IMR-90 (cell line): ENCODE measurements at regions not wholly inside any gene's neighbourhood (a gene's known extent, or its start where the extent isn't known, plus 50 kb on each side); places are given as distances from the start of the nearest gene placed in this dataset.

ENCODE experiments used
- ATAC-seq: fragments of 200-7000 bp; cut with Tn5 transposase; 2 replicates; pipeline ENCODE4 v1.9.1; 2020; ENCODE audit warnings: low read depth, mild to moderate bottlenecking, moderate library complexity
- BruUV-seq: library from RNA; stranded (reverse); fragments of 400-500 nt; replicated peaks from 2 replicates; lab custom pipeline; 2021; lab: Mats Ljungman, UMichigan
- CTCF ChIA-PET: fragments of 300-600 bp; formaldehyde crosslinking; extraction: SDS; loops from one replicate; lab custom pipeline; 2021; ENCODE audit warnings: antibody characterized with exemption; lab: Yijun Ruan, JAX
- POLR2A ChIA-PET: fragments of 300-600 bp; sonication (Branson Sonifier 250); formaldehyde crosslinking; loops from one replicate; lab custom pipeline; 2022; ENCODE audit warnings: antibody characterized with exemption; ENCODE audit not compliant: unreplicated experiment; lab: Charles Lee
- DNase-seq: peaks from one replicate; pipeline ENCODE4 v3.0.0; 2013
- H2AFZ ChIP-seq: replicated peaks from 2 replicates; pipeline ENCODE3; 2013; ENCODE audit warnings: low read length, mild to moderate bottlenecking; ENCODE audit not compliant: poor library complexity
- H2AK5ac ChIP-seq: 2 replicates; pipeline ENCODE4 v1.6.1; 2013; ENCODE audit warnings: low read depth, low read length, inconsistent platforms
- H2AK9ac ChIP-seq: replicated peaks from 2 replicates; pipeline ENCODE3; 2013; ENCODE audit warnings: mild to moderate bottlenecking, low read depth, low read length, moderate library complexity; ENCODE audit not compliant: poor library complexity
- H2BK120ac ChIP-seq: 2 replicates; pipeline ENCODE4 v1.6.1; 2013; ENCODE audit warnings: low read depth, low read length, inconsistent platforms
- H2BK15ac ChIP-seq: 3 replicates; pipeline ENCODE4 v1.6.1; 2013; ENCODE audit warnings: low read depth, low read length, inconsistent platforms
- H2BK20ac ChIP-seq: 2 replicates; pipeline ENCODE4 v1.6.1; 2013; ENCODE audit warnings: low read depth, mild to moderate bottlenecking, inconsistent platforms, low read length, moderate library complexity
- H2BK5ac ChIP-seq: 2 replicates; pipeline ENCODE4 v1.6.1; 2013; ENCODE audit warnings: mild to moderate bottlenecking, low read depth, low read length, inconsistent platforms; ENCODE audit not compliant: poor library complexity, severe bottlenecking
- H3K14ac ChIP-seq: replicated peaks from 2 replicates; pipeline ENCODE4 v1.6.1; 2013; ENCODE audit warnings: low read depth, low read length, inconsistent platforms
- H3K18ac ChIP-seq: 2 replicates; pipeline ENCODE4 v1.6.1; 2013; ENCODE audit warnings: low read depth, low read length, control low read depth
- H3K23ac ChIP-seq: 2 replicates; pipeline ENCODE4 v1.6.1; 2013; ENCODE audit warnings: low read depth, low read length, inconsistent platforms
- H3K27ac ChIP-seq: 2 replicates; pipeline ENCODE4 v1.5.1; 2013; ENCODE audit warnings: mild to moderate bottlenecking, control low read depth, low read length; ENCODE audit not compliant: insufficient read depth
- H3K27me3 ChIP-seq: 2 replicates; pipeline ENCODE4 v1.6.1; 2013; ENCODE audit warnings: low read length; ENCODE audit not compliant: control insufficient read depth, insufficient read depth
- H3K36me3 ChIP-seq: 2 replicates; pipeline ENCODE4 v1.6.1; 2013; ENCODE audit warnings: low read length, mixed read lengths; ENCODE audit not compliant: control insufficient read depth, insufficient read depth
- H3K4ac ChIP-seq: 2 replicates; pipeline ENCODE4 v1.6.1; 2013; ENCODE audit warnings: low read depth, low read length, inconsistent platforms
- H3K4me1 ChIP-seq: 2 replicates; pipeline ENCODE4 v1.6.1; 2013; ENCODE audit warnings: low read length, mixed read lengths; ENCODE audit not compliant: control insufficient read depth, insufficient read depth
- H3K4me2 ChIP-seq: 2 replicates; pipeline ENCODE4 v1.6.1; 2013; ENCODE audit warnings: low read depth, mild to moderate bottlenecking, control low read depth, low read length, moderate library complexity
- H3K4me3 ChIP-seq: 2 replicates; pipeline ENCODE4 v1.5.1; 2013; ENCODE audit warnings: low read depth, mild to moderate bottlenecking, control low read depth, low read length, moderate library complexity; ENCODE audit not compliant: insufficient read depth
- H3K56ac ChIP-seq: 2 replicates; pipeline ENCODE4 v1.6.1; 2013; ENCODE audit warnings: low read length, inconsistent platforms; ENCODE audit not compliant: insufficient read depth; ENCODE audit errors: extremely low read depth
- H3K79me1 ChIP-seq, 2 experiments: 2 replicates each; pipeline ENCODE4 v1.6.1; 2013; ENCODE audit warnings: low read length in 2 of 2, inconsistent platforms in 1 of 2, low read depth in 1 of 2
- H3K9ac ChIP-seq: 2 replicates; pipeline ENCODE4 v1.6.1; 2013; ENCODE audit warnings: low read depth, low read length, control low read depth
- H3K9me1 ChIP-seq: 2 replicates; pipeline ENCODE4 v1.6.1; 2013; ENCODE audit warnings: low read length, inconsistent platforms; ENCODE audit not compliant: insufficient read depth
- H3K9me3 ChIP-seq: 2 replicates; pipeline ENCODE4 v1.6.1; 2013; ENCODE audit warnings: low read length; ENCODE audit not compliant: control insufficient read depth, insufficient read depth
- H4K20me1 ChIP-seq: 2 replicates; pipeline ENCODE4 v1.6.1; 2013; ENCODE audit warnings: low read length, inconsistent platforms; ENCODE audit not compliant: insufficient read depth
- H4K5ac ChIP-seq: 2 replicates; pipeline ENCODE4 v1.6.1; 2013; ENCODE audit warnings: mild to moderate bottlenecking, low read depth, low read length, control low read depth
- H4K8ac ChIP-seq, 2 experiments: 2 replicates each; pipeline ENCODE4 v1.6.1; 2013; ENCODE audit warnings: low read depth in 2 of 2, low read length in 2 of 2, control low read depth in 1 of 2, inconsistent platforms in 1 of 2
- H4K91ac ChIP-seq: 2 replicates; pipeline ENCODE4 v1.6.1; 2013; ENCODE audit warnings: low read depth, low read length, inconsistent platforms; ENCODE audit not compliant: insufficient read depth
- MAFK ChIP-seq: IDR thresholded peaks from 2 replicates; pipeline ENCODE4 v1.6.1; 2012; ENCODE audit warnings: low read depth, low read length, improper control_type of control experiment
- NFE2L2 ChIP-seq: fragments of 150-350 bp; IDR thresholded peaks from 2 replicates; pipeline ENCODE4 v1.6.1; 2016; ENCODE audit warnings: low read depth, mild to moderate bottlenecking, low read length
- WGBS, 2 experiments: methylation state at CpG; one replicate each; pipeline versions ENCODE4 v1.1.5 to v1.1.7; 2013; ENCODE audit warnings: missing lambda C conversion rate in 2 of 2; ENCODE audit not compliant: insufficient read length in 1 of 2; ENCODE audit errors: extremely low coverage in 2 of 2; 5-methylcytosine and 5-hydroxymethylcytosine counted together
- dilution Hi-C: fragments of 300-500 bp; cut with HindIII; formaldehyde crosslinking; loops from one replicate; pipeline ENCODE4 v1.14.3; 2018; ENCODE audit warnings: low sequenced_read_pairs; ENCODE audit not compliant: unreplicated experiment
- in situ Hi-C: fragments of 300-500 bp; cut with MboI; formaldehyde crosslinking; loops from 3 replicates; pipeline ENCODE4 v1.14.3; 2019; ENCODE audit warnings: low sequenced_read_pairs, inconsistent platforms, mixed read lengths
- intact Hi-C: fragments of 100-400 bp; cut with micrococcal nuclease; formaldehyde crosslinking; loops from 2 replicates; pipeline ENCODE4 v1.10.0; 2022

GRCh38 chr3:18143258-18143780 lies 281.8 kb downstream of the SATB1 start:
- H2BK20ac ChIP-seq: no peak overlapping the region
- no peaks in the 10 kb centered on the region for H3K4me1 ChIP-seq
- no peaks in the 10 kb centered on the region for H3K79me1 ChIP-seq
- no peak overlapping the region for H3K27ac ChIP-seq
- in situ Hi-C loops (no loop called here), dilution Hi-C loops (no loop called here), intact Hi-C loops (no loop called here)
- no peak overlapping the region for H3K4me2 ChIP-seq
- H2BK15ac ChIP-seq: no peak overlapping the region
- H3K4ac ChIP-seq: no peak overlapping the region
- H3K56ac ChIP-seq: no peak overlapping the region
- no peak overlapping the region for H3K23ac ChIP-seq
- H4K8ac ChIP-seq: no peak overlapping the region
- no peaks in the 10 kb centered on the region for H3K9me1 ChIP-seq
- no peak overlapping the region for H3K9ac ChIP-seq
- H2AK9ac ChIP-seq: no peak overlapping the region
- no peak overlapping the region for H2AK5ac ChIP-seq
- no peaks in the 10 kb centered on the region for H3K27me3 ChIP-seq
- H4K91ac ChIP-seq: no peak overlapping the region
- H2BK5ac ChIP-seq: no peak overlapping the region
- no peaks in the 10 kb centered on the region for H4K20me1 ChIP-seq
- no peak for ATAC-seq
- H3K9me3 ChIP-seq: no peaks in the 10 kb centered on the region
- no peak overlapping the region for H2BK120ac ChIP-seq
- no TSS peak for BruUV-seq
- no CpG with 5 or more reads among the region's 6 CpGs for WGBS, 2 experiments
- no peak overlapping the region for H3K14ac ChIP-seq
- H2AFZ ChIP-seq: no peak overlapping the region
- ChIA-PET CTCF (interaction anchor here (0.6 kb wide), 1 partner anchor 355 kb away, joined by 3 read pairs; no protein-coding TSS in a partner anchor), POLR2A (no interaction called here)
- H4K5ac ChIP-seq: no peak overlapping the region
- H3K18ac ChIP-seq: no peak overlapping the region
- no peaks in the 10 kb centered on the region for H3K36me3 ChIP-seq
- no peak for DNase-seq
- H3K4me3 ChIP-seq: no peak overlapping the region
- TF ChIP-seq MAFK: peak; percentile 8; the same call in 1 of the 2 replicates
- TF ChIP-seq NFE2L2: no peak
